ENCODE measurements at regions not wholly inside any gene's neighbourhood (a gene's known extent, or its start where the extent isn't known, plus 50 kb on each side); places are given as distances from the start of the nearest gene placed in this dataset.
A peak's percentile ranks its signal among the peaks of the same experiment; 100 is the strongest.
"Not testable (repeated sequence)": the region's sequence is repeated elsewhere in the genome, so short reads cannot be mapped to it uniquely, and the experiment has no call there.

GRCh38 chrY:7382988-7383387 lies 471.4 kb upstream of the AMELY start:
- DNase-seq, result no peak

DNA sequence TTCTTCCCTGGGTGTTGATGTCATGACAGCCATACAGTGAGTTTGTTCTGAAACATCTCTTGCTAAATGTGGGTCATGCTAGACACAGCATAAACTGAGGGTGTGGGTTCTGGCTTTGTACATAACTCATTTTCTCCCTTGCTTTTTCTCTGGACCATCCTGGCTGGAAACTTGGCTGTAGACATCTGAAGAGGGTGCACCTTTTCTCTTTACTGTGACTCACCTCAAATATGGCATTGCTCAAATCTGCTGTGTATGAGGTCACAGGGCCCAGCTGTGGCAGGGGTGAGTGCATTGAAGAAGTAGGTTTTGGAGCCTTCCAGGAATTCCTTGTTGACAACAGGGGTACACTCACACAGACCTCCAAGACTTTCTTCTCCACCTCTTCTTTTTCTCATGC lies 465.5 kb upstream of the AMELY start:
- no peak for DNase-seq

DNA sequence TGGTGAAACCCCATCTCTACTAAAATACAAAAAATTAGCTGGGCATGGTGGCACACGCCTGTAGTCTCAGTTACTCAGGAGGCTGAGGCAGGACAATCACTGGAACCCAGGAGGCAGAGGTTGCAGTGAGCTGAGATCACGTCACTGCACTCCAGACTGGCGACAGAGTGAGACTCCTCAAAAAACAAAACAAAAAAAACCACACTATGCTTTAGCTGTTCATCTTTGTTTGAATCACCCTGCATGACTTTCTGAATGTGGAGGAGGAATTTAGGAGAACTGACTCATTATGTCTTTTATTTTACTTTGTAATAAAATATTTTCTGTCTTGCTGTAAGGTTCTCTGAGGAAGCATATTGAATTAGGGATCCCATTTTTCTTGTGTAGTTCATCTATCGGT lies 462.9 kb upstream of the AMELY start:
- not testable (repeated sequence) for DNase-seq

DNA sequence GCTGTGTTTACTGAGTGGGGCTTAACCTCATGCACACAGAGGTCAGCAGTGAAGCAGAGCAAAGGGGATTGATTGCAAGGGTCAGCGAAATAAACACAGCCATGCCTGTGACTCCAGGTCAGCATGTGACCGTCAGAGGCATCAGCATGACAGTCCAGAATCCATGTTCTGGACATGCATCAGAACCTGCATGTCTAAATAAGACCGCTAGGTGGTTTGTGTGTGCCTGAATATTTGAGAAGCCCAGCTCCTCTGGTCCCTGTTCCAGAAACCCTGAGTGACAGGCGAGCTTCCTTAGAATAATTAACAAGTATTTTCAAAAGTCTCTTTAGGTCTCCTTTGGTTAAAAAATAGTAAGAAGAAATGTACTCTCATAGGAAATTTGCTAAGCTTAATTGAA lies 460.4 kb upstream of the AMELY start:
- not testable (repeated sequence) for DNase-seq

- DNase-seq, result not testable (repeated sequence)
These were observed 459.5 kb upstream of the AMELY start for GRCh38 chrY:7371026-7371425.

GRCh38 chrY:7359520-7359919 lies 448.0 kb upstream of the AMELY start:
- DNase-seq, result peak; percentile 62

DNA sequence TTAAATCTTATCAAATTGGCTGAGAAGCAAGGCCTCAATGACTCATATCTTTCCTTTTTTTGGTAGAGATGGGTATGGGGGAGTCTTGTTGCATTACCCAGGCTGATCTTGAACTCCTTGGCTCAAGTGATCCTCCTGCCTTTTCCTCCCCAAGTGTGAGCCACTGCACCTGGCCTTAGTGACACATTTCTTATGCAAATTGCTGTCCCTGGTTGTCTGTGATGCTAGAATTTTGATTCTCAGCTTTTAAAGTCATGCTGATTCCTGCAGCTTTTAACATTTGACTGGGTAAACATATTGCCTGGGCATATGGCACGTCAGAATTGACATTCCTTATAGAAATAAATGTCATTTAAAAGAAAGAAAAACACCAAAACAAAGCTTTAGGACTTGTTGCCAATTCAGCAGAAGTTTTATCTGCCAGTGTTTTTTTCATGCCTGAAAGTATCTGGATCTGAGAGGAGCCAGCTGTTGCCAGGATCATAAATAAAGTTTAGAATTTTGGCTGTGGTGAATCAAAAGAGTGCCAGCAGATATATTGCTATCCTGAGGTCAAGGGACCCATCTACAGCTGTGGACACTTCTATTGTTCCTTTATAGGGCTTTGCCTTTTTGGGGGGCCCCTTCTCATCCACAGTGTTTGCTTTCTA lies 446.7 kb upstream of the AMELY start:
- DNase-seq, result no peak

DNA sequence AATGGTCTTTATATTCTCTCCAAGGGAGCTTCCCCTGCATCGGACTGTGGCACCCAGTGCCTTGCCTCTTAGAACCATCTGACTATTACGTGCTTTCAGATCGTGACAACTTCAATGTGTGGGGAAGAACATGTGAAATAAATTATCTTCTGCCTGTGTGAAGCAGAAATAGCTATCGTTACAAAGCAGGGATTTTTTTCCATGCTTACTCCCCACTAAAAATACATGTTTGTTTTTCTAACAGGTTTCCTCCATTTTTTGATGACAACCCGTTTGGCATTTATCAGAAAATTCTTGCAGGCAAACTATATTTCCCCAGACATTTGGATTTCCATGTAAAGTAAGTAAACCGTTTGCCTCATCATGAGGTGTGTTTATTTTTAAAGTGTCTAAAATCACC lies 444.3 kb upstream of the AMELY start:
- not testable (repeated sequence) for DNase-seq

- DNase-seq, result peak; percentile 31
These were observed 433.1 kb upstream of the AMELY start for GRCh38 chrY:7344661-7345060.

- DNase-seq, result no peak
These were observed 431.7 kb upstream of the AMELY start for GRCh38 chrY:7343261-7343660.

DNA sequence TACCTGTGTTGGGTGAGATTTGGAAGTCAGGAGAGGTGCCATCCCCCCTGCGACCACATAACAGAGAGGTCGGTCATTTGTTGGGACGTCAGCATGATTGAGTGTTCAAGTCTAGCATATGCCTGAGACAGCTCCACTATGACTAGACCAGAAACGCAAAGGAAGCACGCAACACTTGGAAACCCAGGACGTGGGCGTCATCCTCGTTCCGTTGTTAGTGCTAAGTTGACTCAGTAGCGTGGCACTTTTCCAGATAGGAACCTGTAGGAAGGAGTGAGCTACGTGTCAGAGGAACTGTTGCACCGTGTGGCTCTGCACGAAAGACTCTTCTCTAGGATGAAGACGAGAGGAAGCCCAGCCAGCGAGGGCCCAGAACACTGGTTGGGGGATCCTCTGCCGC lies 431.2 kb upstream of the AMELY start:
- DNase-seq, result not testable (repeated sequence)

DNA sequence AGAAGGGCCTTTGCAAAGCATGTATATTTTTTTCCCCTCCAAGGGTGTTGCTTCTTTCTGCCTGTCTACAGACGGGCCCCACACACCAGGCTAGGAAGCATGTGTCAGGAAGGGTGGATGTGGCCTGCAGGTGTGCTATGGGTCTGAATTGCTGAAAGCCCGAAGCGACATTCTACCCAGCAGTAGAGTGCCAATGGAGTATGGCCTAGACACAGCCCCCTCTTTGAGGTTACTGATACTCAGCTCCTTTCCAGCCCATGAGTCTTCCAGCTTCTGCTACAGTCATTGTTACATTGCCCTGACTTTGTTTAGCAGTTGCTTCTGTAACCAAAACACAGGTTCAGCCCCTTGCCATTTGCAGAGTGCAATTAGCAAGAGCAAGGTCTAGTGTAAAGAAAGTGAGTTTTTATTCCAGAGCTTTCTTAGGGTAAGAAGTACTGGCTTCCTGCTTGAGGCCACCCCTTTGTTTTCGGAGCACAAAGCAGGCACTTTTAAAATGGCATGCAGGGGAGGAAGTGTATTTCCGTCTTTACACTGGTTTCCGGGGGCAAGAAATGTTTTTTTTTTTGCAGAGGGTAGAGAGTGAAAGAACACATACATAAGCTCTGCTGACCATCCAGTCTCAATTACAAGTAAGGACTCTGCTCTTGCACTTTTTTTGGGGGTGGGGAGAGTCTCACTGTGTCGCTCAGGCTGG lies 428.0 kb upstream of the AMELY start:
- DNase-seq, result no peak

DNA sequence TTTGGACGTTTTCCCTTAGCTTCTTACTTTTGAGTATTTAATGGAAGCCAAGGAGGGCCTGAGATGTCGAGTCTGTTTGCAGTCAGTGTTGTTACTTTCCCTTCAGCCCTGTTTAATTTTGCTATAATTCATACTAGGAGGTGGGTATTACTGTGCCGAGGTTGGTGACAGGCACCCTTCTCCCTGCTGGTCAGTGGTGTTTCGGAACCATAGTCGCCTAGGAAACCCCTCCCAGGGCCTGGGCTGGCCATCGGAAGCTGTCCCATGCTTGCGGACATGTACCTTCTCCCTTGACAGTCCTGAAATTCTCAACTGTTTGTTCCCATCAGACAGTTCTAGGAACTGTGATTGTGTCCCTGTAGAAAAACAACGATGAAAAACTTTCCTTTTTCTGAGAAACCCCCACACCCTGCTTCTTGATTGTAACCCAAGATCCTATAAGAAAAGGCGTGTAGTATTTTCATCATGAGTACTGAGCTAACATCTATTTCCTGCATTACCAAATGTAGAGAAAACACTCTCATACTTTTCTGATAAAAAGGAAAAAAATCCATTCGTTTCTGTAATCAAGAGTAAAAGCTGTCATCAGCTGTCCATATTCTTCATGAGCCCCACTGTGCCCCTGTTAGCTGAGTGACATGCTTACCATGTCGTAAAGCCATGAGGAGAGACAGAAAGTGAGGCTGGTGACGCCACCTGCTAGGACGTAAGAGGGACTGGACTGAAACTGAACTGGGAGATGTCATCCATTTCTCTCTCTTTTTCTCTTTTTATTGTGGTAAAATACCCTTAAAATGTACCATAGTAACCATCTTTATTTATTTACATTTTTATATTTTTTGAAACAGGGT lies 424.7 kb upstream of the AMELY start:
- no peak for DNase-seq

GRCh38 chrY:7334449-7334848 lies 422.9 kb upstream of the AMELY start:
- DNase-seq, result no peak

DNA sequence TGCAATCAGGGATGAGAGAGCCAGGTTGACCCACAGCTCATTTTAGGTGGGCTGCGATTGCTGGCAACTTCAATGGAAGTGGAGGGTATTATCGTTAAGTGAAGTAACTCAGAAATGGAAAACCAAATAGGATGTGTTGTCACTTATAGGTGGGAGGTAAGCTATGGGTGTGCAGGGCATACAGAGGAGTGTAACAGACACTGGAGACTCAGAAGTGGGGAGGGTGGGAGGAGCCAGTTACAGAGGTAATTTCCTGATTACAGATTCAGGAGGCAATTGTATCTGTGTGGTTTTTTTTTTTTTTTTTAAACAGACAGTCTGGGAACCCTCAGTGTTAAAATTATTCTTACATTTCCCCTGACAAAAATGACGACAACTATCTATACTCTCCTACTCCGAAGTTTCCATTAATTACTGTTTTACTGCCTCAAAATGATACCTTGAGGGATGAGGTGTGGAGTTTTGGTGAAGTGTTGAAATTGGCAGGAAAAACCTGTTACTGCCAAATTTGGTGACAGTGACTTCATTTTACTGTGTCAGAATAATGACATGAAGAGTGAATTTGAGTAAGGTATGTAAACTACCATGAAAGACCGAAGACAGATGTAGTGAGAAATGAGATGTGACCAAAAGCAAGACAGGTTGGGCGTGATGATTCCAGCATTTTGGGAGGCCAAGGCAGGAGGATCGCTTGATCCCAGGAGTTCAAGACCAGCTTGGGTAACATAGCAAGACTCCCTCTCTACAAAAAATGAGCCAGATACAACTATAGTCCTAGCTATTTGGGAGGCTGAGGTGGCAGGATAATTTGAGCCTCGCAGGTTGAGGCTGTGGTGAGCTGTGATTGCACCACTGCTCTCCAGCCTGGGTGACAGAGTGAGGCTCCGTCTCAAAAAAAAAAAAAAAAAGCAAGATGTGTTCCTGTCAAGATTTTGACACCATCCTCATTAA lies 415.0 kb upstream of the AMELY start:
- no peak for DNase-seq

DNA sequence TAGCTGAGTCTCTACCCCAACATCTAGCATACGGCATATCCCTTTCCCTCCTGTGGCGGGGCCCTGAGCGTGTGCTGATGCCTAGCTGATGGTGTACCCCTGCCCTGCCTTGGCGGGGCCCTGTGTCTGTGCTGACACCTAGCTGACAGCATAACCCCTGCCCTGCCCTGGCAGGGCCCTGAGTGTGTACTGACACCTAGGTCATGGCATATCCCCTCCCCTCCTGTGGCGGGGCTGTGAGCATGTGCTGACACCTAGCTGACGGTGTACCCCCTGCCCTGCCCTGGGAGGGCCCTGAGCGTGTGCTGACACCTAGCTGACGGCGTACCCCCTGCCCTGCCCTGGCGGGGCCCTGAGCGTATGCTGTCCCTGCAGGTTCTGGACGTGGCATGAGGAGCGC lies 414.0 kb upstream of the AMELY start:
- DNase-seq, result no peak

GRCh38 chrY:7320751-7321150 lies 409.2 kb upstream of the AMELY start:
- no peak for DNase-seq

- DNase-seq, result not testable (repeated sequence)
These were observed 408.6 kb upstream of the AMELY start for GRCh38 chrY:7320171-7320570.

GRCh38 chrY:7318122-7318521 lies 406.6 kb upstream of the AMELY start:
- DNase-seq, result no peak

DNA sequence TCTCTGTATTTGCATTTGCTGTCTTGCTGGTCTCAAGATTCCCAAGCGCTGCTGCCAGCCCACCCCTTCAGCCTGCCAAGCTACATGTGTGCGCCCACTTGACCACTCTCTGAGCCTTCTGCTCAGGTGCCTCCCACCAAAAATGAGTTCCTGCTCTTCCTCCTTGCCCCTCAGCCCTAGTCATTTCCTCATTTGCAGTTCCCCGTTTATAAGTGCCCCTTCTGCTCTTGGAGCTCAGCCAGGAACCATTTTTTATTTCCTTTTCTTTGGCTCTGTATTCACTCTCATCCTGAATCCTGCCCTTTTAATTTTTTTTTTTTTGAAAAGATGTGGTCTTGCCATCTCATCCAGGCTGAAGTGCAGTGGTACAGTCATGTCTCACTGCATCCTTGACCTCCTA lies 406.0 kb upstream of the AMELY start:
- no peak for DNase-seq

DNA sequence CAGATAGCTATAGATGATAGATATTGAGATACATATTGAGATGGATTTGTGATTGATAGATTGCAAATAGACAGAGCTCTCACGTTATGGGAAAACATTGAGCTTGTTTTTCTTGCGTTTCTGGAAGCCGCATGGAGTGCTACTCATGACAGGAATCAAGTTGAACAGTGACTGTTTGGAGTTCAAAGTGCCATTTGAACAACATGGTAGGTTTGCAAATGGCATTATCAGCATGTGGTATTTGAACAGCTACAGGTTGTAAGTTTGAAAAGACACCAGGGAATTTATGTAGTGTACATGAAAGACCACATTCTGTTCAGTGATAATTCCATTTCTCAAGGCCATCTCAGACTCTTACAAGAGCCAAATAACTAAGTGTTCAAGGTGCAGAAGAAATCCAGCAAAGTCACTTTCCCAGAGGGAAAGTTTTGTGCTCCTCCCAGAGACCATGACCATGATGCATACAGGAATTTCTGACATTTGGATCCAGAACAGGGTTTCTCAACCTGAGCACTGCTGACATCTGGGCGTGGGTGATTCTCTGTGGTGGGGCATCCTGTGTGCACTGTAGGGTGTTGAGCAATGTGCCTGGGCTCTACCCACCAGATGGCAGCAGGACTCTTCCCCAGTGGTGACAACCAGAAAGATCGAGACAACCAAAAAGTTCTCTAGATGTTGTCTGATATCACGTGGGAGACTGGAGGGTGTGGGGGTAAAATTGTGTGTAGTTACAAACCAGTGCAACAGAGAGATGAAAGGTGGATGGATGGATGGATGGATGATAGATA lies 399.1 kb upstream of the AMELY start:
- no peak for DNase-seq

DNA sequence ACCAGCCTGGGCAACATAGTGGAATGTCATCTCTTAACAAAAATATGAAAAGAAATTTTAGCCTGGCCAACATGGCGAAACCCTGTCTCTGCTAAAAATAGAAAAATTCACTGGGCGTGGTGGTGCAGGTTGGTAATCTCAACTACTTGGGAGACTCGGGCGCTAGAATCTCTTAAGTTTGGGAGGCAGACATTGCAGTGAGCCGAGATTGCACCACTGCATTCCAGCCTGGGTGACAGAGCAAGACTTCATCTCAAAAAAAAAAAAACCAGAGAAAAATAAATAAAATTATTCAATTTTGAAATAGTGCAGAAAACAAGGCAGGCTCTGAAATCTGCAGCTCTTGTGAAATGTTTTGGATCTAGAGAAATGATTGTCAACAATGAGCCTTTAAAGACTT lies 397.3 kb upstream of the AMELY start:
- DNase-seq, result no peak

All from NCI-H2171 (cell line).